ENCODE measurements at regions not wholly inside any gene's neighbourhood (a gene's known extent, or its start where the extent isn't known, plus 50 kb on each side); places are given as distances from the start of the nearest gene placed in this dataset.

GRCh38 chr12:47417955-47418354 is 287.9 kb downstream of the RPAP3 start (continued):
- TF ChIP-seq CTCF (conservative IDR thresholded peaks at IDR 0.05; ENCODE audit: low read depth in 2 of 2) (no peak), POLR2AphosphoS5 (IDR thresholded peaks at IDR 0.05; ENCODE audit: low read depth) (no peak), REST (IDR thresholded peaks at IDR 0.05; ENCODE audit: unreplicated experiment) (no peak)

GRCh38 chr12:47417121-47417520 is 288.7 kb downstream of the RPAP3 start:
- no peaks in the 10 kb centered on the region; the same call in 2 of the 3 replicates for H3K9me3 Mint-ChIP-seq
- no peak overlapping the region for H3K4me3 Mint-ChIP-seq
- H3K27me3 Mint-ChIP-seq (ENCODE audit: insufficient read depth, low read depth, poor library complexity), result no peaks in the 10 kb centered on the region
- H3K36me3 Mint-ChIP-seq (ENCODE audit: low read depth), result no peaks in the 10 kb centered on the region
- 0 out of 2 replicates have a peak, but pooled peaks cover 8% of the 10 kb centered on the region for H3K4me1 ChIP-seq (ENCODE audit: insufficient read depth)
- no peak overlapping the region for H3K27ac ChIP-seq (ENCODE audit: low read depth)
- H2AFZ ChIP-seq, result no peak overlapping the region
- H3F3A ChIP-seq (replicated peaks; ENCODE audit: low read depth), result no peaks in the 10 kb centered on the region
- no peaks in the 10 kb centered on the region for H3K79me2 ChIP-seq (replicated peaks; ENCODE audit: insufficient read depth)
- peaks cover 9% of the 10 kb centered on the region for H3K4me1 Mint-ChIP-seq
- H3K27ac Mint-ChIP-seq, result no peak overlapping the region
- no peaks in the 10 kb centered on the region for H3K27me3 ChIP-seq (ENCODE audit: insufficient read depth)
- no peak for ATAC-seq
- H3K4me3 ChIP-seq, result no peak overlapping the region
- no peak overlapping the region for H3K4me2 ChIP-seq
- H4K20me1 ChIP-seq (replicated peaks; ENCODE audit: insufficient read depth), result no peaks in the 10 kb centered on the region
- no peak for DNase-seq (ENCODE audit: low spot score)
- no peaks in the 10 kb centered on the region for H3K36me3 ChIP-seq (ENCODE audit: insufficient read depth)
- H3K9me2 ChIP-seq (ENCODE audit: insufficient read depth), result peaks cover 10% of the 10 kb centered on the region; the same call in 1 of the 2 replicates
- TF ChIP-seq CREB1 (CRISPR knock-in tag; IDR thresholded peaks at IDR 0.05; ENCODE audit: low read depth) (no peak), CTCF (conservative IDR thresholded peaks at IDR 0.05; ENCODE audit: low read depth in 2 of 2) (no peak), REST (IDR thresholded peaks at IDR 0.05; ENCODE audit: unreplicated experiment) (no peak), POLR2AphosphoS5 (IDR thresholded peaks at IDR 0.05; ENCODE audit: low read depth) (no peak), ZNF331 (CRISPR knock-in tag; IDR thresholded peaks at IDR 0.05; ENCODE audit: low read depth) (no peak), STAT1 (IDR thresholded peaks at IDR 0.05; ENCODE audit: unreplicated experiment) (no peak), EZH2phosphoT487 (IDR thresholded peaks at IDR 0.05; ENCODE audit: unreplicated experiment) (no peak), JUNB (IDR thresholded peaks at IDR 0.05; ENCODE audit: unreplicated experiment) (no peak), NANOG (IDR thresholded peaks at IDR 0.05; ENCODE audit: borderline replicate concordance) (no peak), ETS1 (IDR thresholded peaks at IDR 0.05) (no peak), EZH2 (IDR thresholded peaks at IDR 0.05; ENCODE audit: low read depth, unreplicated experiment) (no peak), ZNF114 (CRISPR knock-in tag; IDR thresholded peaks at IDR 0.05) (no peak)

Measured in GM23338 (cell line).